Nucleus accumbens (tissue), 56 donors: ENCODE measurements at regions not wholly inside any gene's neighbourhood (a gene's known extent, or its start where the extent isn't known, plus 50 kb on each side); places are given as distances from the start of the nearest gene placed in this dataset.
"Not testable (repeated sequence)": the region's sequence is repeated elsewhere in the genome, so short reads cannot be mapped to it uniquely, and the experiment has no call there.

Experiments used
- DNase-seq, 56 donors: peaks; one replicate each; lab custom pipeline; 2025; lab: John Stamatoyannopoulos, UW

- not testable (repeated sequence) for DNase-seq
These were observed 196.3 kb downstream of the GJA1 start for GRCh38 chr6:121631752-121632151.

- DNase-seq = no peak
These were observed 197.9 kb downstream of the GJA1 start for GRCh38 chr6:121633309-121633708.

GRCh38 chr6:121634586-121634985 is 199.1 kb downstream of the GJA1 start:
- not testable (repeated sequence) for DNase-seq

- DNase-seq = no peak
These were observed 199.9 kb downstream of the GJA1 start for GRCh38 chr6:121635355-121635754.

GRCh38 chr6:121636217-121636616 is 200.8 kb downstream of the GJA1 start:
- DNase-seq = not testable (repeated sequence)

GRCh38 chr6:121639021-121639420 is 203.6 kb downstream of the GJA1 start:
- DNase-seq = no peak

- DNase-seq = no peak
These were observed 205.7 kb downstream of the GJA1 start for GRCh38 chr6:121641158-121641557.

GRCh38 chr6:121645100-121645745 is 209.8 kb downstream of the GJA1 start:
- no peak for DNase-seq

GRCh38 chr6:121647905-121648304 is 212.5 kb downstream of the GJA1 start:
- DNase-seq = peak in 1 of 56 donors; percentile 5

- DNase-seq = no peak
These were observed 214.5 kb downstream of the GJA1 start for GRCh38 chr6:121649951-121650350.

GRCh38 chr6:121651420-121651819 is 216.0 kb downstream of the GJA1 start:
- no peak for DNase-seq

GRCh38 chr6:121652223-121652622 is 216.8 kb downstream of the GJA1 start:
- DNase-seq = no peak

- no peak for DNase-seq
These were observed 217.5 kb downstream of the GJA1 start for GRCh38 chr6:121652726-121653623.

- no peak for DNase-seq
These were observed 218.2 kb downstream of the GJA1 start for GRCh38 chr6:121653624-121654008.

- DNase-seq = no peak
These were observed 222.5 kb downstream of the GJA1 start for GRCh38 chr6:121657972-121658371.

GRCh38 chr6:121660277-121660676 is 224.8 kb downstream of the GJA1 start:
- no peak for DNase-seq

GRCh38 chr6:121663292-121663810 is 227.9 kb downstream of the GJA1 start:
- DNase-seq = no peak

GRCh38 chr6:121664158-121664557 is 228.7 kb downstream of the GJA1 start:
- no peak for DNase-seq

GRCh38 chr6:121666814-121667213 is 231.4 kb downstream of the GJA1 start:
- no peak for DNase-seq

- no peak for DNase-seq
These were observed 232.8 kb downstream of the GJA1 start for GRCh38 chr6:121668259-121668658.

- DNase-seq = no peak
These were observed 235.1 kb downstream of the GJA1 start for GRCh38 chr6:121670511-121670910.

GRCh38 chr6:121677571-121677970 is 242.1 kb downstream of the GJA1 start:
- no peak for DNase-seq
